NB4 (cell line): ENCODE measurements at regions not wholly inside any gene's neighbourhood (a gene's known extent, or its start where the extent isn't known, plus 50 kb on each side); places are given as distances from the start of the nearest gene placed in this dataset.

Source experiments
- MYC ChIP-seq: IDR thresholded peaks from 2 replicates; pipeline ENCODE4 v1.6.1; 2011; ENCODE audit warnings: low read depth, low read length
- POLR2A ChIP-seq: IDR thresholded peaks from 2 replicates; pipeline ENCODE4 v1.6.1; 2011; ENCODE audit warnings: mild to moderate bottlenecking; ENCODE audit not compliant: insufficient read length; ENCODE audit errors: extremely low read depth
- TF ChIP-seq, protein P1 (sequence below): IDR thresholded peaks from one replicate; pipeline ENCODE4 v1.5.1; 2012; ENCODE audit warnings: low read depth, low read length
- TF ChIP-seq, protein P2 (sequence below): IDR thresholded peaks from 2 replicates; pipeline ENCODE4 v1.6.1; 2011; ENCODE audit warnings: low read depth, low read length

DNA sequence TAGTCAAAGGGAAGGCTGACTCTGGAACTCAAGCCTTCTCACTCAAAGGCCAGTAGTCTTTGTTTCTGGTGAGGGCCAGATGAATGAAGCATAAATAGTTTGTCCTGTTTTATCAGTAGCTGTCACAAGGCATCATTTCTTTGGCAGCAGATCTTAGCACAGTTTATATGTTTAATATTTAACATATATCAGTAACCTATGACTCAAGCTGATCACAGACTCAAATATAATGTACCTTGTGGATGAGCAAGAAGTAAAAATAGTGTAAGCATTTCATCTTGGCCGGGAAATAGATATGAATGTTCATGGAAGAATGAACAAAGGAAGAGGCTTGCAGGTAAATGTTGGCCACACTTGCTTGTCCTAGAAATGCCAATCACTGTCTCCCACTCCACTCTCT, 158.3 kb upstream of the BMP4 start:
- TF ChIP-seq, protein P1, sequence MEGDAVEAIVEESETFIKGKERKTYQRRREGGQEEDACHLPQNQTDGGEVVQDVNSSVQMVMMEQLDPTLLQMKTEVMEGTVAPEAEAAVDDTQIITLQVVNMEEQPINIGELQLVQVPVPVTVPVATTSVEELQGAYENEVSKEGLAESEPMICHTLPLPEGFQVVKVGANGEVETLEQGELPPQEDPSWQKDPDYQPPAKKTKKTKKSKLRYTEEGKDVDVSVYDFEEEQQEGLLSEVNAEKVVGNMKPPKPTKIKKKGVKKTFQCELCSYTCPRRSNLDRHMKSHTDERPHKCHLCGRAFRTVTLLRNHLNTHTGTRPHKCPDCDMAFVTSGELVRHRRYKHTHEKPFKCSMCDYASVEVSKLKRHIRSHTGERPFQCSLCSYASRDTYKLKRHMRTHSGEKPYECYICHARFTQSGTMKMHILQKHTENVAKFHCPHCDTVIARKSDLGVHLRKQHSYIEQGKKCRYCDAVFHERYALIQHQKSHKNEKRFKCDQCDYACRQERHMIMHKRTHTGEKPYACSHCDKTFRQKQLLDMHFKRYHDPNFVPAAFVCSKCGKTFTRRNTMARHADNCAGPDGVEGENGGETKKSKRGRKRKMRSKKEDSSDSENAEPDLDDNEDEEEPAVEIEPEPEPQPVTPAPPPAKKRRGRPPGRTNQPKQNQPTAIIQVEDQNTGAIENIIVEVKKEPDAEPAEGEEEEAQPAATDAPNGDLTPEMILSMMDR, result no peak
- TF ChIP-seq POLR2A (no peak), MYC (no peak)
- TF ChIP-seq, protein P2, sequence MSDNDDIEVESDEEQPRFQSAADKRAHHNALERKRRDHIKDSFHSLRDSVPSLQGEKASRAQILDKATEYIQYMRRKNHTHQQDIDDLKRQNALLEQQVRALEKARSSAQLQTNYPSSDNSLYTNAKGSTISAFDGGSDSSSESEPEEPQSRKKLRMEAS, result no peak
